ENCODE measurements at regions not wholly inside any gene's neighbourhood (a gene's known extent, or its start where the extent isn't known, plus 50 kb on each side); places are given as distances from the start of the nearest gene placed in this dataset.

DNA sequence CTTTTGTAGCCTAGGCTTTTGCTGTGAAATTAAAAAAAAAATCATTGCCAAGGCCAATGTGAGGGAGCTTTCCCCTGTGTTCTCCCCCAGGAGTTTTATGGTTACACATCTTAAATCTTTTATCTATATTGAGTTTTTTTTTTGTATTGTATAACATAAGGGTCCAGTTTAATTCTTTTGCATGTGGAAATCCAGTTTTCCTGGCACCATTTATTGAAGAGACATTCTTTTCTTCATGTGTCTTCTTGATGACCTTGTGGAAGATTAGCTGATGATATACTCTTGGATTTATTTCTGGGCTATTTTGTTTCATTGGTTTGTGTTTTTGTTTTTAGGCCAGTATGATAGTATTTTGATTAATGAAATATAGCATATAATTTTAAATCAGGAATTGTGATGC, 225.0 kb downstream of the ADAM29 start:
- FAIRE-seq = no peak

GRCh38 chr4:175146799-175147198, 228.6 kb downstream of the ADAM29 start:
- Mint-ChIP-seq H3K4me1 (ENCODE audit: low read depth, unreplicated experiment) (no peaks in the 10 kb centered on the region), H3K4me3 (ENCODE audit: unreplicated experiment) (no peak overlapping the region)

More for the DNA sequence above, 225.0 kb downstream of the ADAM29 start:
- Mint-ChIP-seq H3K4me1 (ENCODE audit: low read depth, unreplicated experiment) (no peaks in the 10 kb centered on the region), H3K27ac (ENCODE audit: unreplicated experiment) (no peak overlapping the region), H3K9me3 (ENCODE audit: unreplicated experiment) (no peaks in the 10 kb centered on the region), H3K27me3 (ENCODE audit: low read depth, unreplicated experiment) (no peaks in the 10 kb centered on the region), H3K36me3 (ENCODE audit: low read depth, unreplicated experiment) (no peaks in the 10 kb centered on the region), H3K4me3 (ENCODE audit: unreplicated experiment) (no peak overlapping the region)
- H3K27ac ChIP-seq (ENCODE audit: low read depth, low read length) = no peak overlapping the region
- H3K36me3 ChIP-seq (ENCODE audit: insufficient read depth, low read length) = no peaks in the 10 kb centered on the region
- H2AFZ ChIP-seq (ENCODE audit: low read depth, low read length) = no peak overlapping the region
- no peak overlapping the region for H3K4me2 ChIP-seq (ENCODE audit: low read length)
- TF ChIP-seq, protein P1, sequence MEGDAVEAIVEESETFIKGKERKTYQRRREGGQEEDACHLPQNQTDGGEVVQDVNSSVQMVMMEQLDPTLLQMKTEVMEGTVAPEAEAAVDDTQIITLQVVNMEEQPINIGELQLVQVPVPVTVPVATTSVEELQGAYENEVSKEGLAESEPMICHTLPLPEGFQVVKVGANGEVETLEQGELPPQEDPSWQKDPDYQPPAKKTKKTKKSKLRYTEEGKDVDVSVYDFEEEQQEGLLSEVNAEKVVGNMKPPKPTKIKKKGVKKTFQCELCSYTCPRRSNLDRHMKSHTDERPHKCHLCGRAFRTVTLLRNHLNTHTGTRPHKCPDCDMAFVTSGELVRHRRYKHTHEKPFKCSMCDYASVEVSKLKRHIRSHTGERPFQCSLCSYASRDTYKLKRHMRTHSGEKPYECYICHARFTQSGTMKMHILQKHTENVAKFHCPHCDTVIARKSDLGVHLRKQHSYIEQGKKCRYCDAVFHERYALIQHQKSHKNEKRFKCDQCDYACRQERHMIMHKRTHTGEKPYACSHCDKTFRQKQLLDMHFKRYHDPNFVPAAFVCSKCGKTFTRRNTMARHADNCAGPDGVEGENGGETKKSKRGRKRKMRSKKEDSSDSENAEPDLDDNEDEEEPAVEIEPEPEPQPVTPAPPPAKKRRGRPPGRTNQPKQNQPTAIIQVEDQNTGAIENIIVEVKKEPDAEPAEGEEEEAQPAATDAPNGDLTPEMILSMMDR (IDR thresholded peaks at IDR 0.05; ENCODE audit: insufficient read depth, low read depth, low read length) = no peak
- no peak for TF ChIP-seq EZH2 (IDR thresholded peaks at IDR 0.05; ENCODE audit: insufficient read depth, low read length)
- no peak for DNase-seq (ENCODE audit: low read depth)
- no peaks in the 10 kb centered on the region for H3K79me2 ChIP-seq (ENCODE audit: insufficient read depth, low read length)
- H4K20me1 ChIP-seq (ENCODE audit: insufficient read depth, low read length) = no peaks in the 10 kb centered on the region
- no peaks in the 10 kb centered on the region for H3K27me3 ChIP-seq (ENCODE audit: insufficient read depth, low read length)
- no peak overlapping the region for H3K9ac ChIP-seq (ENCODE audit: low read length)
- no peaks in the 10 kb centered on the region for H3K9me3 ChIP-seq (ENCODE audit: insufficient read depth, low read depth, low read length)
- H3K4me1 ChIP-seq (ENCODE audit: insufficient read depth, low read length) = no peaks in the 10 kb centered on the region
- H3K4me3 ChIP-seq (ENCODE audit: insufficient read depth, low read depth, low read length) = no peak overlapping the region

DNA sequence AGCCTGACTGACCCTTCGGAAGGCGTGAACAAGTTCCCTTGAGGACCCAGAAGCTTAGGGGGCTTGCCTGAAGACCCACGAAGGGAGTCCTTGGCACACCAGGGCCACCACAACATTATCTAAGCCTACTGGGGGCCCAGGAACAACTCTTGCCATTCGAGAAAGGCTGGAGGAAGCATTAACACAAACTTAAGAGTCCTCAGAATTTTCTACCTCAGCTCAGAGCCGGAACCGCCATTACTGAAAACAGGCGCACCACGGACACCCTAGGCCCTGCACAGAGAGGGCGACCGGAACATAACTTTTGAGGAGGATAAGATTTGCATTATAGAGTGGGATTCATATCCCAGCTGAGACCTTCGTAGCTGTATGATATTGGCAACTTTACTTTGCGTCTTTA, 229.1 kb downstream of the ADAM29 start:
- no peak for FAIRE-seq
- no peaks in the 10 kb centered on the region for H3K4me1 Mint-ChIP-seq (ENCODE audit: low read depth, unreplicated experiment)
- no peaks in the 10 kb centered on the region for H3K79me2 ChIP-seq (ENCODE audit: insufficient read depth, low read length)
- no peak overlapping the region for H2AFZ ChIP-seq (ENCODE audit: low read depth, low read length)
- no peaks in the 10 kb centered on the region for H4K20me1 ChIP-seq (ENCODE audit: insufficient read depth, low read length)
- H3K36me3 ChIP-seq (ENCODE audit: insufficient read depth, low read length) = no peaks in the 10 kb centered on the region
- TF ChIP-seq EZH2 (IDR thresholded peaks at IDR 0.05; ENCODE audit: insufficient read depth, low read length) = no peak
- TF ChIP-seq, protein P1 (IDR thresholded peaks at IDR 0.05; ENCODE audit: insufficient read depth, low read depth, low read length) = no peak
- DNase-seq (ENCODE audit: low read depth) = no peak
- no peak overlapping the region for H3K9ac ChIP-seq (ENCODE audit: low read length)
- no peaks in the 10 kb centered on the region for H3K9me3 ChIP-seq (ENCODE audit: insufficient read depth, low read depth, low read length)
- H3K27ac ChIP-seq (ENCODE audit: low read depth, low read length) = no peak overlapping the region
- H3K9me3 Mint-ChIP-seq (ENCODE audit: unreplicated experiment) = no peaks in the 10 kb centered on the region
- no peak overlapping the region for H3K27ac Mint-ChIP-seq (ENCODE audit: unreplicated experiment)
- no peaks in the 10 kb centered on the region for H3K36me3 Mint-ChIP-seq (ENCODE audit: low read depth, unreplicated experiment)
- no peaks in the 10 kb centered on the region for H3K27me3 ChIP-seq (ENCODE audit: insufficient read depth, low read length)
- H3K27me3 Mint-ChIP-seq (ENCODE audit: low read depth, unreplicated experiment) = no peaks in the 10 kb centered on the region
- no peak overlapping the region for H3K4me2 ChIP-seq (ENCODE audit: low read length)
- H3K4me3 Mint-ChIP-seq (ENCODE audit: unreplicated experiment) = no peak overlapping the region
- no peak overlapping the region for H3K4me3 ChIP-seq (ENCODE audit: insufficient read depth, low read depth, low read length)
- H3K4me1 ChIP-seq (ENCODE audit: insufficient read depth, low read length) = no peaks in the 10 kb centered on the region

More at GRCh38 chr4:175146799-175147198, 228.6 kb downstream of the ADAM29 start:
- H4K20me1 ChIP-seq (ENCODE audit: insufficient read depth, low read length) = no peaks in the 10 kb centered on the region
- no peak overlapping the region for H3K4me2 ChIP-seq (ENCODE audit: low read length)
- no peaks in the 10 kb centered on the region for H3K36me3 Mint-ChIP-seq (ENCODE audit: low read depth, unreplicated experiment)
- H3K9me3 ChIP-seq (ENCODE audit: insufficient read depth, low read depth, low read length) = no peaks in the 10 kb centered on the region
- no peaks in the 10 kb centered on the region for H3K79me2 ChIP-seq (ENCODE audit: insufficient read depth, low read length)
- FAIRE-seq (no peak), DNase-seq (ENCODE audit: low read depth) (no peak)
- no peaks in the 10 kb centered on the region for H3K4me1 ChIP-seq (ENCODE audit: insufficient read depth, low read length)
- TF ChIP-seq, protein P1 (IDR thresholded peaks at IDR 0.05; ENCODE audit: insufficient read depth, low read depth, low read length) = no peak
- TF ChIP-seq EZH2 (IDR thresholded peaks at IDR 0.05; ENCODE audit: insufficient read depth, low read length) = no peak
- no peaks in the 10 kb centered on the region for H3K27me3 Mint-ChIP-seq (ENCODE audit: low read depth, unreplicated experiment)
- H3K9me3 Mint-ChIP-seq (ENCODE audit: unreplicated experiment) = no peaks in the 10 kb centered on the region
- no peak overlapping the region for H3K4me3 ChIP-seq (ENCODE audit: insufficient read depth, low read depth, low read length)
- H3K27ac Mint-ChIP-seq (ENCODE audit: unreplicated experiment) = no peak overlapping the region
- H3K27ac ChIP-seq (ENCODE audit: low read depth, low read length) = no peak overlapping the region
- H3K27me3 ChIP-seq (ENCODE audit: insufficient read depth, low read length) = no peaks in the 10 kb centered on the region
- H3K9ac ChIP-seq (ENCODE audit: low read length) = no peak overlapping the region
- no peak overlapping the region for H2AFZ ChIP-seq (ENCODE audit: low read depth, low read length)
- no peaks in the 10 kb centered on the region for H3K36me3 ChIP-seq (ENCODE audit: insufficient read depth, low read length)
